Sigmoid colon (tissue), 4 donors: ENCODE measurements at regions not wholly inside any gene's neighbourhood (a gene's known extent, or its start where the extent isn't known, plus 50 kb on each side); places are given as distances from the start of the nearest gene placed in this dataset.

ENCODE experiments used
- CTCF ChIP-seq, 4 experiments: fragments of 450-650 bp in 3 of 4; fragments of 200-600 bp in 1 of 4; IDR thresholded peaks; one replicate each; pipeline ENCODE4 v1.5.1; 2016 to 2019; ENCODE audit warnings: antibody characterized with exemption in 4 of 4, mild to moderate bottlenecking in 3 of 4, moderate library complexity in 2 of 4
- POLR2A ChIP-seq, 2 donors: fragments of 450-650 bp; IDR thresholded peaks; one replicate each; pipeline ENCODE4 v1.6.1; 2016; ENCODE audit warnings: antibody characterized with exemption in 2 of 2, mild to moderate bottlenecking in 2 of 2, moderate library complexity in 2 of 2
- POLR2AphosphoS5 ChIP-seq, 4 donors: sonication (generic); formaldehyde crosslinking; IDR thresholded peaks; one replicate each; pipeline ENCODE4 v1.6.1; 2017; ENCODE audit warnings: antibody characterized with exemption in 4 of 4

- TF ChIP-seq CTCF (IDR thresholded peaks at IDR 0.05), result no peak
- TF ChIP-seq POLR2AphosphoS5 (IDR thresholded peaks at IDR 0.05), result no peak
- no peak for TF ChIP-seq POLR2A (IDR thresholded peaks at IDR 0.05)
These were observed 482.5 kb downstream of the GLRX3 start for GRCh38 chr10:130618647-130619046.
